LNCaP clone FGC (cell line): ENCODE measurements at regions not wholly inside any gene's neighbourhood (a gene's known extent, or its start where the extent isn't known, plus 50 kb on each side); places are given as distances from the start of the nearest gene placed in this dataset.

Source experiments
- DNase-seq: peaks from one replicate; pipeline ENCODE4 v3.0.0-alpha.2; 2011; ENCODE audit warnings: low read depth
- H3K4me3 ChIP-seq: 2 replicates; pipeline ENCODE4 v1.5.1; 2011; ENCODE audit warnings: mild to moderate bottlenecking, low read depth, low read length, control low read depth
- TF ChIP-seq, protein P1 (sequence below): IDR thresholded peaks from 2 replicates; pipeline ENCODE4 v1.5.1; 2012; ENCODE audit warnings: mild to moderate bottlenecking; ENCODE audit not compliant: control insufficient read depth, insufficient read depth; ENCODE audit errors: extremely low read depth

- DNase-seq = no peak
- TF ChIP-seq, protein P1, sequence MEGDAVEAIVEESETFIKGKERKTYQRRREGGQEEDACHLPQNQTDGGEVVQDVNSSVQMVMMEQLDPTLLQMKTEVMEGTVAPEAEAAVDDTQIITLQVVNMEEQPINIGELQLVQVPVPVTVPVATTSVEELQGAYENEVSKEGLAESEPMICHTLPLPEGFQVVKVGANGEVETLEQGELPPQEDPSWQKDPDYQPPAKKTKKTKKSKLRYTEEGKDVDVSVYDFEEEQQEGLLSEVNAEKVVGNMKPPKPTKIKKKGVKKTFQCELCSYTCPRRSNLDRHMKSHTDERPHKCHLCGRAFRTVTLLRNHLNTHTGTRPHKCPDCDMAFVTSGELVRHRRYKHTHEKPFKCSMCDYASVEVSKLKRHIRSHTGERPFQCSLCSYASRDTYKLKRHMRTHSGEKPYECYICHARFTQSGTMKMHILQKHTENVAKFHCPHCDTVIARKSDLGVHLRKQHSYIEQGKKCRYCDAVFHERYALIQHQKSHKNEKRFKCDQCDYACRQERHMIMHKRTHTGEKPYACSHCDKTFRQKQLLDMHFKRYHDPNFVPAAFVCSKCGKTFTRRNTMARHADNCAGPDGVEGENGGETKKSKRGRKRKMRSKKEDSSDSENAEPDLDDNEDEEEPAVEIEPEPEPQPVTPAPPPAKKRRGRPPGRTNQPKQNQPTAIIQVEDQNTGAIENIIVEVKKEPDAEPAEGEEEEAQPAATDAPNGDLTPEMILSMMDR = no peak
- H3K4me3 ChIP-seq = no peak overlapping the region
Measured at GRCh38 chr12:92519284-92519683, 183.5 kb upstream of the PLEKHG7 start.

DNA sequence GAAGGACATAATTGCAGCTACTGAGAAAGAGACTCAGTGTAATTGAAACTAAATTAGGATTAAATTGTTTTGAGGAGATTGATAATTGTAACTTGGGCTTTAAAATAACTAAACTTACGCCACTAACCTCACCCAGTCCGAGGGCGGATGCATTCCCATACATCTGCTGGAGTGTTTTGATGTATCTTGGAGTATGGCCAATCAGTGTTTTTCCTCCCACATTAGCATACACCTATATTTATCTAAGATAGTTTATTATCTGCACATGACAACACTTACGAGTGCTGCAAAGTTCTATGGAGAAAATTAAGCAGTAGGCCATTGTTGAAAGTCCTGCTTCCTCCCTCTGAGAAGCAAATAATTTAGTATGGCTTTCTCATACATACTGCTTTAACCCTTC lies 184.7 kb upstream of the PLEKHG7 start:
- peak; percentile 18 for DNase-seq
- TF ChIP-seq, protein P1 = no peak
- H3K4me3 ChIP-seq = no peak overlapping the region

DNA sequence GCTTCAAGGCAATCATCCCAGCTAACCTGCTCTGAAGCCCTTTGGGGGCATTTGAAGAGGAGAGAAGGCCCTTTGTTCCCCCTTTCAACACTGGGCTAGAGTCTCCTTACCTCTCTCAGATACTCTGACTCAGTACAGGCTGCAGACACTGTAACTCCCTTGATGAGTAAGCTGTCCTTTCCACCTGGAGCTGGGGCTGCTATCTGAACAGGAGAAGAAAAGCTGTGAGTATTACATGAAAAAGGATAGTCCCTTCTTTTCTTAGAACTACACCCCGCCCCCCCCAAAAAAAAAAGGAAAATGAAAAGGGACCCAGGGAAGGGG lies 186.6 kb upstream of the PLEKHG7 start:
- no peak for DNase-seq
- TF ChIP-seq, protein P1 = no peak
- H3K4me3 ChIP-seq = no peak overlapping the region

DNA sequence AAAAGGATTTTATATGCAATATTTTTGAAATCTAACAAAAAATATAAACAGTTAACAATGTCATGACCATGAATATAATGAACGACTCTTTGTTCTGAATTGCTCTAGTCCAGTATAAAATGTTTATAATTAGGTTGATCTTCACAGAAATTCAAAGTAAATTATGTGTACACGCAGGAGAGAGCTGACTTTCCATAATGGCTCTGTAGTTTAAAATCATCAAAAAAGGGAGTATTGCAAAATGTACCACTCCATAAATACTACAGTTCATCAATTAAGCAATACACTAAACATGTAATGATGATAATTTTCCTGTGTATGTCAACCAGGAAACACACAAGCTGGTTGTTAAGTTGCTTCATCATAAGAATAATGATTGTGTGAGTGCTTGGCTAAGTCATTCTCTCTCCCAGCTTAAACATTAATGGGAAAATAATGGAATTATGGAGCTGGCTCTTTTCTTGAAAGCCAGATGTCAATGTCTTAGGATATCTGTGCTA lies 189.5 kb upstream of the PLEKHG7 start:
- DNase-seq = no peak
- TF ChIP-seq, protein P1 = no peak
- H3K4me3 ChIP-seq = no peak overlapping the region

- TF ChIP-seq, protein P1 = no peak
- DNase-seq = no peak
- no peak overlapping the region for H3K4me3 ChIP-seq
Measured at GRCh38 chr12:92511786-92512185, 191.0 kb upstream of the PLEKHG7 start.

GRCh38 chr12:92509156-92509738 lies 193.5 kb upstream of the PLEKHG7 start:
- no peak for DNase-seq
- TF ChIP-seq, protein P1 = no peak
- no peak overlapping the region for H3K4me3 ChIP-seq

- no peak overlapping the region for H3K4me3 ChIP-seq
- no peak for DNase-seq
- TF ChIP-seq, protein P1 = no peak
Measured at GRCh38 chr12:92506891-92507290, 195.9 kb upstream of the PLEKHG7 start.
